22Rv1 (cell line): ENCODE measurements at regions not wholly inside any gene's neighbourhood (a gene's known extent, or its start where the extent isn't known, plus 50 kb on each side); places are given as distances from the start of the nearest gene placed in this dataset.

Source experiments
- H3K27ac ChIP-seq: fragments of 450-650 bp; 2 replicates; pipeline ENCODE4 v1.5.1; 2017
- ZFX ChIP-seq: fragments of 450-650 bp; IDR thresholded peaks from 2 replicates; pipeline ENCODE4 v1.6.1; 2017; ENCODE audit warnings: antibody characterized with exemption, borderline replicate concordance
- TF ChIP-seq, protein P1 (sequence below): fragments of 450-650 bp; IDR thresholded peaks from 2 replicates; pipeline ENCODE4 v1.5.1; 2017; ENCODE audit warnings: mild to moderate bottlenecking

- TF ChIP-seq, protein P1, sequence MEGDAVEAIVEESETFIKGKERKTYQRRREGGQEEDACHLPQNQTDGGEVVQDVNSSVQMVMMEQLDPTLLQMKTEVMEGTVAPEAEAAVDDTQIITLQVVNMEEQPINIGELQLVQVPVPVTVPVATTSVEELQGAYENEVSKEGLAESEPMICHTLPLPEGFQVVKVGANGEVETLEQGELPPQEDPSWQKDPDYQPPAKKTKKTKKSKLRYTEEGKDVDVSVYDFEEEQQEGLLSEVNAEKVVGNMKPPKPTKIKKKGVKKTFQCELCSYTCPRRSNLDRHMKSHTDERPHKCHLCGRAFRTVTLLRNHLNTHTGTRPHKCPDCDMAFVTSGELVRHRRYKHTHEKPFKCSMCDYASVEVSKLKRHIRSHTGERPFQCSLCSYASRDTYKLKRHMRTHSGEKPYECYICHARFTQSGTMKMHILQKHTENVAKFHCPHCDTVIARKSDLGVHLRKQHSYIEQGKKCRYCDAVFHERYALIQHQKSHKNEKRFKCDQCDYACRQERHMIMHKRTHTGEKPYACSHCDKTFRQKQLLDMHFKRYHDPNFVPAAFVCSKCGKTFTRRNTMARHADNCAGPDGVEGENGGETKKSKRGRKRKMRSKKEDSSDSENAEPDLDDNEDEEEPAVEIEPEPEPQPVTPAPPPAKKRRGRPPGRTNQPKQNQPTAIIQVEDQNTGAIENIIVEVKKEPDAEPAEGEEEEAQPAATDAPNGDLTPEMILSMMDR, result no peak
- TF ChIP-seq ZFX, result no peak
- peak overlapping the region; percentile 51 for H3K27ac ChIP-seq
These were observed 428.5 kb upstream of the ITGA1 start for GRCh38 chr5:52359261-52359660.

DNA sequence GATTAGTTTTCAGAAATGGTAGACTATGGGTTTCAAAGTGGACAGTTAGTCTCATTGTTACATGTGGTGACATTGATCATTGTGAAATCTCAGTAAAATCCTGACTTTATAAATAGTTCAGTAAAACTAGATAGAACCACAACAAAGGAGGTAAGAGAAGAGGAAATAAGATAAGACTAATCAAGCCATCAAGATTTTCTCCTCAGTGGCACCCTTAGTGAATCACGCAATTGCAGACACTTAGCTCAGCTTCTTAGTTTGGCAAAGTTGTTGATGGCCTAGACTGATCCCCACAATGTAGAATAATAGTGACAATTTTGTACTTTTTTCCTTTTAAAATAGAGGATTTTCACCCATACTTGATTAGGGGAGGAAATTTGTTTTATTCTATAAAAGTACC, 426.7 kb upstream of the ITGA1 start:
- TF ChIP-seq ZFX, result no peak
- TF ChIP-seq, protein P1, result no peak

GRCh38 chr5:52374286-52374685, 413.4 kb upstream of the ITGA1 start:
- no peak overlapping the region for H3K27ac ChIP-seq
- no peak for TF ChIP-seq ZFX
- TF ChIP-seq, protein P1, result no peak

More for the DNA sequence above, 426.7 kb upstream of the ITGA1 start:
- no peak overlapping the region for H3K27ac ChIP-seq

GRCh38 chr5:52375969-52376368, 411.7 kb upstream of the ITGA1 start:
- H3K27ac ChIP-seq, result no peak overlapping the region
- TF ChIP-seq ZFX, result no peak
- TF ChIP-seq, protein P1, result no peak

GRCh38 chr5:52376592-52376991, 411.1 kb upstream of the ITGA1 start:
- no peak for TF ChIP-seq ZFX
- TF ChIP-seq, protein P1, result no peak
- no peak overlapping the region for H3K27ac ChIP-seq

DNA sequence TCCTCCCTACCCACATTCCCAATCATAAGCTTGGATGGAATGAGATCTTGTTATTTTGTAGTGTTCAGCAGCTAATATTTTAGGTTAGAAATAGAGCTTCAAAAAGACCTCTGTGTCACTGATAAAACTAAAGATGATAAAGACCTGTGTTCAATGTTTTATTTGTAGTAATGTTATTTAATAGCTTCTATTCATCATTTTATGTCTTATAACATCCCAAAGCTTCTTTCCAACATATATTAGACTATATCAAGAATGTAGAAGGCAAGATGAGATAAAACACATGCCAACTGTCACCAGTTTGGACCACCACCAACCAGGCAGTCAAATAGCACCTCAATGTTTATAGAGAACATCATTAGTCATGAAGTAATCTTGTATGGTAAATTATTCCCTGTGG, 409.5 kb upstream of the ITGA1 start:
- no peak overlapping the region for H3K27ac ChIP-seq
- no peak for TF ChIP-seq ZFX

GRCh38 chr5:52388349-52388748, 399.4 kb upstream of the ITGA1 start:
- H3K27ac ChIP-seq, result no peak overlapping the region
- no peak for TF ChIP-seq ZFX
- TF ChIP-seq, protein P1, result no peak

- TF ChIP-seq ZFX, result no peak
- TF ChIP-seq, protein P1, result no peak
- no peak overlapping the region for H3K27ac ChIP-seq
These were observed 395.4 kb upstream of the ITGA1 start for GRCh38 chr5:52392321-52392720.
